Breast epithelium (tissue), 4 donors: ENCODE measurements at regions not wholly inside any gene's neighbourhood (a gene's known extent, or its start where the extent isn't known, plus 50 kb on each side); places are given as distances from the start of the nearest gene placed in this dataset.

Experiments used
- DNase-seq, 2 donors: peaks; one replicate each; pipeline ENCODE4 v3.0.0-alpha.2; 2019; ENCODE audit warnings: low spot score in 2 of 2
- H3K27ac ChIP-seq, 2 donors: fragments of 200-600 bp; sonication (generic) in 1 of 2; one replicate each; pipeline ENCODE4 v1.5.1; 2016 to 2019; ENCODE audit warnings: mild to moderate bottlenecking in 1 of 2
- H3K27me3 ChIP-seq, 2 donors: fragments of 200-600 bp; sonication (generic) in 1 of 2; one replicate each; pipeline versions ENCODE4 v1.5.1 to v1.6.0; 2017 to 2019; ENCODE audit warnings: control low read depth in 1 of 2, mild to moderate bottlenecking in 1 of 2
- H3K36me3 ChIP-seq: fragments of 200-600 bp; one replicate; pipeline ENCODE4 v1.5.1; 2019
- H3K4me1 ChIP-seq, 2 donors: fragments of 200-600 bp; sonication (generic); one replicate each; pipeline ENCODE4 v1.5.1; 2016 to 2019; ENCODE audit warnings: control low read depth in 1 of 2
- H3K4me3 ChIP-seq, 3 donors: fragments of 200-600 bp; sonication (generic); 1 replicate in 2 of 3; 2 replicates in 1 of 3; pipeline ENCODE4 v1.5.1; 2016 to 2019; ENCODE audit warnings: mild to moderate bottlenecking in 3 of 3, moderate library complexity in 2 of 3
- H3K9me3 ChIP-seq, 2 donors: fragments of 200-600 bp; sonication (generic) in 1 of 2; one replicate each; pipeline ENCODE4 v1.5.1; 2016 to 2019; ENCODE audit warnings: control low read depth in 1 of 2
- POLR2A ChIP-seq: fragments of 450-650 bp; IDR thresholded peaks from one replicate; pipeline ENCODE4 v1.6.1; 2016; ENCODE audit warnings: antibody characterized with exemption, mild to moderate bottlenecking, moderate library complexity
- POLR2AphosphoS5 ChIP-seq, 3 donors: sonication (generic); formaldehyde crosslinking; IDR thresholded peaks; one replicate each; pipeline ENCODE4 v1.6.1; 2017; ENCODE audit warnings: antibody characterized with exemption in 3 of 3
- intact Hi-C: fragments of 100-400 bp; cut with DNase I; formaldehyde crosslinking; loops from one replicate; pipeline ENCODE4 v1.15.1; 2023; ENCODE audit warnings: low total_unique reads
- TF ChIP-seq, protein P1 (sequence below), 3 donors: fragments of 450-650 bp; IDR thresholded peaks; one replicate each; pipeline ENCODE4 v1.5.1; 2016 to 2017; ENCODE audit warnings: antibody characterized with exemption in 3 of 3, mild to moderate bottlenecking in 3 of 3, moderate library complexity in 3 of 3

DNA sequence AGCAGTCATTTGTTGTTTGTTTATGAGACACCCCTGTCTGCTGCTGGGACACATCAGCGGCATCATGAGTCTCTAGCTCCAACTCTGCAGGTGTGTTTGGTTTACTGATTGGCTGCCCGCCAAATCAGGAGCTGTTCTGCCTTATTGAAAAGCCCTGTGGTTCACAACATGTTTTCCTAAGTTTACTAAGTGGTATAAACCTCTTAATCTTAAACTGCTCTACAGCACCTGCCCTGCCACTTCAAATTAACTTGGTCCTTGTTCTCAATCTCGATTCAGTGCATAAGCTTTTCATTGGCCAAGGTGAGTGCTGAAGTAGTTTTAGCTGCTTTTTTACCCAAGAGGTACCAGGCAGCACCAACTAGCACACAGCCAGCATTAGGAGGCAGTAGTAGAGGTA, 77.8 kb upstream of the WDR72 start:
- intact Hi-C loops = no loop called here
- no peaks in the 10 kb centered on the region for H3K9me3 ChIP-seq
- no peak overlapping the region for H3K4me3 ChIP-seq
- H3K27me3 ChIP-seq = no peaks in the 10 kb centered on the region
- peak; percentile 23 to 54 for DNase-seq
- no peaks in the 10 kb centered on the region for H3K36me3 ChIP-seq
- no peak for TF ChIP-seq POLR2AphosphoS5 (IDR thresholded peaks at IDR 0.05)
- no peak for TF ChIP-seq POLR2A
- TF ChIP-seq, protein P1, sequence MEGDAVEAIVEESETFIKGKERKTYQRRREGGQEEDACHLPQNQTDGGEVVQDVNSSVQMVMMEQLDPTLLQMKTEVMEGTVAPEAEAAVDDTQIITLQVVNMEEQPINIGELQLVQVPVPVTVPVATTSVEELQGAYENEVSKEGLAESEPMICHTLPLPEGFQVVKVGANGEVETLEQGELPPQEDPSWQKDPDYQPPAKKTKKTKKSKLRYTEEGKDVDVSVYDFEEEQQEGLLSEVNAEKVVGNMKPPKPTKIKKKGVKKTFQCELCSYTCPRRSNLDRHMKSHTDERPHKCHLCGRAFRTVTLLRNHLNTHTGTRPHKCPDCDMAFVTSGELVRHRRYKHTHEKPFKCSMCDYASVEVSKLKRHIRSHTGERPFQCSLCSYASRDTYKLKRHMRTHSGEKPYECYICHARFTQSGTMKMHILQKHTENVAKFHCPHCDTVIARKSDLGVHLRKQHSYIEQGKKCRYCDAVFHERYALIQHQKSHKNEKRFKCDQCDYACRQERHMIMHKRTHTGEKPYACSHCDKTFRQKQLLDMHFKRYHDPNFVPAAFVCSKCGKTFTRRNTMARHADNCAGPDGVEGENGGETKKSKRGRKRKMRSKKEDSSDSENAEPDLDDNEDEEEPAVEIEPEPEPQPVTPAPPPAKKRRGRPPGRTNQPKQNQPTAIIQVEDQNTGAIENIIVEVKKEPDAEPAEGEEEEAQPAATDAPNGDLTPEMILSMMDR (IDR thresholded peaks at IDR 0.05) = no peak
- no peaks in the 10 kb centered on the region for H3K4me1 ChIP-seq
- no peak overlapping the region for H3K27ac ChIP-seq

DNA sequence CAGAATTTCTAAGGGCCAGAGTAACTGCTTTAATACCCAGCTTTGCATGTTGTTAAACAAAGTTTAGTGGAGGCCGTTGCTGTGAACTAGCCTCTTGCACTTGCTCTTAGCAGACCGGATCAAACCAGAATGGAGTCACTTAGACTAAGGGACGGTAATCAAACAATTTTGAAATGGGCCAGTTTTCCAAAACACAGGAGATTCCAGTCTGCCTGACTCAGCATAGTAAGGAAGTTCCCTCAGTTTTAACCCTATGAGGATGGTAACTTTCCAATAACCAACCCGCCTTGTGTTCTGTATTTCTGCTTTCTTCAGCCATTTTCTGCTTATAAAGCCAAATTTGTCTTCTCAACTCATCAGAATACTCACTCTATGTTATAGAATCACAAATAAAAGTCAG, 77.2 kb upstream of the WDR72 start:
- no peak for DNase-seq
- H3K36me3 ChIP-seq = no peaks in the 10 kb centered on the region
- no peak overlapping the region for H3K4me3 ChIP-seq
- intact Hi-C loops = no loop called here
- H3K27ac ChIP-seq = no peak overlapping the region
- TF ChIP-seq, protein P1 (IDR thresholded peaks at IDR 0.05) = no peak
- TF ChIP-seq POLR2A (no peak), POLR2AphosphoS5 (IDR thresholded peaks at IDR 0.05) (no peak)
- H3K9me3 ChIP-seq = no peaks in the 10 kb centered on the region
- no peaks in the 10 kb centered on the region for H3K27me3 ChIP-seq
- no peaks in the 10 kb centered on the region for H3K4me1 ChIP-seq

DNA sequence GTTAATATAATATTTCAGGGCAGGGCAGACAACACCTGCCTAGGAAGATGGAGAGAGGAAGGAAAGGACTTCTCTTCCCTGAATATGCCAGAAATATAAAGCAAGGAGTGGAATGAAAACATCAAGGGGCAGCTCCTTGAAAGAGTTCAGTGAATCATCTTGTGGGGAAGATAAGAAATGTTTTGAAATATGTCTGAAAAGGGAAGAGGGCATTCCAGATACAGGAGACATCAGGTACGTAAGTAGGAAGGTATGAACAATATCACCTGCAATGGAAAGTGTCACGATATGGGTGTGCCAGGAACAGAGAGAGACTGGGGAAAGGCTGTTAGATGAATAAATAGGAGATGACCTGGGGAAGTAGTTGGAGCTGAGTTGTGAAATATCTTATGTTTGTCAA, 75.8 kb upstream of the WDR72 start:
- TF ChIP-seq, protein P1 (IDR thresholded peaks at IDR 0.05) = no peak
- no peak for TF ChIP-seq POLR2AphosphoS5 (IDR thresholded peaks at IDR 0.05)
- no peak for TF ChIP-seq POLR2A

DNA sequence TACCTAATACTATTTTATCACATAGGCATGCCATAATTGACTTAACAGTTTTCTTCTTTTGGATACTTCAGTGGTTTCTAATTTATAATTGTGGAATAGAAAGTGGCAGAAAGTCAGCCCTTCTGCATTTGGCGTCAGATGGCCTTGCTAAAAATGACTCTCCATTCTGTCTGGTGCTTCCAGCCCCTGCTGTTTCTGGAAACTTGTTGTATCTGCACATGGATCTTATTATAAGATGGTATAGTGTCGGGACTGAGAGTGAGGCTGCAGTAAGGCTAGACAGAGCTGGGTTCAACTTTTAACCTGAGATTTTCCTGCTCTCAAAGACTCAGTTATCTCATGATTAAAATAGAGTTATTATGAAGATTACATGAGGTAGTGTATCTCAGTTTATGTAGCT, 74.8 kb upstream of the WDR72 start:
- Histone ChIP-seq H3K36me3 (no peaks in the 10 kb centered on the region), H3K27me3 (no peaks in the 10 kb centered on the region), H3K9me3 (no peaks in the 10 kb centered on the region), H3K4me3 (no peak overlapping the region), H3K4me1 (no peaks in the 10 kb centered on the region), H3K27ac (no peak overlapping the region)
- DNase-seq = no peak
- TF ChIP-seq POLR2A (no peak), POLR2AphosphoS5 (IDR thresholded peaks at IDR 0.05) (no peak)
- TF ChIP-seq, protein P1 (IDR thresholded peaks at IDR 0.05) = no peak
- intact Hi-C loops = no loop called here

More for the DNA sequence above, 75.8 kb upstream of the WDR72 start:
- no peak overlapping the region for H3K27ac ChIP-seq
- H3K9me3 ChIP-seq = no peaks in the 10 kb centered on the region
- no peaks in the 10 kb centered on the region for H3K36me3 ChIP-seq
- DNase-seq = no peak
- intact Hi-C loops = no loop called here
- no peak overlapping the region for H3K4me3 ChIP-seq
- no peaks in the 10 kb centered on the region for H3K27me3 ChIP-seq
- H3K4me1 ChIP-seq = no peaks in the 10 kb centered on the region

DNA sequence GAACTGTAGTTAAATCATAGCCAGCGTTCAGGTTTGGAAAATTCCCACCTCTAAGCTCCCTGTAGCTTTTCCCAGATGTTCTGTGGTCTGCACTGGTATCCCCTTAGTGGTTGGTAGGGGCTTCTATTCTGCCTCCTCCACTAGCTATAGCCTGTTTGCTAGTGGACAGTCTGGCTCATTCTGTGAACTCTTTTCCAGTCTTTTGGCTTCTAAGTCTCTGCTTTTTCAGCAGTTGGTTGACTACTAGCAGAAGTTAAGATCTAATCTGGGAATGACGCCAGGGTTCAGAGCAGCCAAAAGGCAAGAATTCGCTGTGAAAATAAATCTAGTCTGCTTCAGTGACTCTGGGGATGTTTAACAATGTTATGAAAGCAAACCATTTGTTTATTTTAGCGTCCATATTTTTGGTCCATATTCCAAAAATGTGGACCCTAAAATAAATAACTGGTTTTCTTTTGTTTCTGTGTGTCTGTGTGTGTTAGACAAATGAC, 73.7 kb upstream of the WDR72 start:
- Histone ChIP-seq H3K27ac (no peak overlapping the region), H3K36me3 (no peaks in the 10 kb centered on the region), H3K27me3 (no peaks in the 10 kb centered on the region), H3K9me3 (no peaks in the 10 kb centered on the region), H3K4me3 (no peak overlapping the region), H3K4me1 (no peaks in the 10 kb centered on the region)
- intact Hi-C loops = no loop called here
- DNase-seq = no peak
- TF ChIP-seq, protein P1 (IDR thresholded peaks at IDR 0.05) = no peak
- TF ChIP-seq POLR2AphosphoS5 (IDR thresholded peaks at IDR 0.05) (no peak), POLR2A (no peak)
